Cerebellar cortex (tissue), 1 donor: ENCODE measurements at regions not wholly inside any gene's neighbourhood (a gene's known extent, or its start where the extent isn't known, plus 50 kb on each side); places are given as distances from the start of the nearest gene placed in this dataset.
A peak's percentile ranks its signal among the peaks of the same experiment; 100 is the strongest.
"Not testable (repeated sequence)": the region's sequence is repeated elsewhere in the genome, so short reads cannot be mapped to it uniquely, and the experiment has no call there.

Experiments
- DNase-seq: peaks from one replicate; pipeline ENCODE4 v3.0.0-alpha.2; 2015; ENCODE audit warnings: low spot score

GRCh38 chr6:164826831-164827468, 482.5 kb downstream of the C6orf118 start:
- DNase-seq, result no peak

DNA sequence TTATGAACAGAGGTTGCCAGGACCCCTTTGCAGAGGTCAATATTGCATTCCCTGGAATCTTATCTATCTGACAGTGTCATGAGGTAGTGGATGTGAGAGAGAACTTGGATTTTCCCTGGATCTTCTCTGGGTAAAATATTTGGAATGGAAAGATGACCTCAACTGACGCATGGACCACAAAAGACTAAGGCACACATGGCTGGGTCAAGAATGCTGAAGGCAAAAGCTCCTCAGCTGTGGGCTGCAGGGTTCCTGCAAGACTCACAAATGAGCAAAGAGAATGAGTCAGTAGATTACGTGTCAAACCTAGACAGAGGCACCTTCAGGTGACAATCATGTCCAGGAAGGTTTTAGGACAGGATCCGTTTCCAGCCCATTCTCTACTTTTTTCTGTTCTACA, 484.0 kb downstream of the C6orf118 start:
- no peak for DNase-seq

- no peak for DNase-seq
Observed at GRCh38 chr6:164817662-164818061, 491.7 kb downstream of the C6orf118 start.

DNA sequence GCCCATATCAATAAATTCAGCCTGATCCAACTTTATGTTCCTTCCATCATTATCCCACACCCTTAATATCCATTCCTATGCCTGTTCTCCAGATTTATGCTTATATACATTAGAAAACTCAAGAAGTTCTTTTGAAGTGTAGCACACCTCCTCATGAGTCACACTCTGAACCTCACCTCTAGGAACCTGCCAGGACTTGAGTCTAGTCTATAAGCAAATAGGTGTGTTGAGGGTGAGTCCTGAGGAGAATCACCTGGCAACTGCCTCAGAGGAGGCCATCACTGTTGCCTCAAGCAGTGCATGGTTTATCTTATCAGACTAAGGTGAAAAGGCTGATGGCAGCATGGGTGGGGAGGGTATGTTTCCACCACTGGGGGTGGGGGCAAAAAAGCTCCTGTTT, 496.7 kb downstream of the C6orf118 start:
- DNase-seq, result no peak

GRCh38 chr6:164807125-164807524, 502.3 kb downstream of the C6orf118 start:
- no peak for DNase-seq

GRCh38 chr6:164795056-164795815, 514.2 kb downstream of the C6orf118 start:
- peak; percentile 78 for DNase-seq

DNA sequence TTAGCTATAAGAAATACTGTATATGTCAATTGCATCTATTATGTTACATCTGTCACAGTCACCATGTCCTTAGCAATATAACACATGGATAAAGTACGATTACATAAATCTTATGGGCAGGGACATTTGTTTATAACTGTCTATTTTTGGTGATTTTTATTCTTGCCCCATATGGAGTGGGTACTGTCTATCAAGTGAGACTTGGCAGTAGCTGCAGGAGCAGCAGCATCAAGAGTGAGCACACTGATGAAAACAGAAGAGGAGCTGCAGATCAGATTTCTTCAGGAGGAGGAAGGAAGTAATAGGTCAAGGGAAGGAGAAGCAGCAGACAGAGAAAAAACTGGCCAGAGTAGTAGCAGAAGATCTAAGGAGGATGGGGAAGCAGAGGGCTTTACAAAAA, 516.7 kb downstream of the C6orf118 start:
- peak; percentile 31 for DNase-seq

GRCh38 chr6:164791498-164791897, 517.9 kb downstream of the C6orf118 start:
- DNase-seq, result no peak

DNA sequence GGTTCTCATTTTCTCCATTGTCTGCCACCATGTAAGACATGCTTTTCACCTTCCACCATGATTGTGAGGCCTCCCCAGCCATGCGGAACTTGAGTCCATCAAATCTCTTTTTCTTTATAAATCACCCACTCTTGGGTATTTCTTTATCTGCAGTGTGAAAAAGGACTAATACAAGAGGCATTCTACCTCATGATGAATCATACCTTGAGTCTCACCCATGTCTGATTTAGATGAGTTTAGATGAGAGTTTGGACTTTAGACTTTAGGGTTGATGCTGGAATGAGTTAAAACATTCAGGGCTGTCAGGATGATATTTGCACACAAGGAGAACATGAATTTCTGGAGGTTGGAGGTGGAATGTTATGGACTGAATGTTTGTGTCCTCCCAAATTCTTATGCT, 545.6 kb downstream of the C6orf118 start:
- no peak for DNase-seq

DNA sequence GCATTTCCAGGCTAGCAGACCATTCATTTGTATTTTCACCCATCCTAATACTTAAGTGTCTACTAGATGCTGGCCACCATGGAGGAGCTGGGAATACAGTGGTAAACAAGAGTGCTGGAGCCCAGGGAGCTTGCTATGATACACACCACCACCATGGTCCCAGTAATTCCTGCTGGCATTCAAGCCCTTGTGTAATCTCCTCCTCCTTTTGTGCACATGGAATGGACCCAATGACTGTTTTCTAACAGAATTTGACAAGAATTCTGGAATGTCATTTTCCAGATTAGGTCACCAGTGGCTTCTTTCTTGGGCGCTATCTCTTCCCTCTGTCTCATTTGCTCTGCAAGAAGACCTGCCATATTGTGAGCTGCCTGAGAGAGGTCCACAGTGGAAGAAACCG, 552.0 kb downstream of the C6orf118 start:
- DNase-seq, result no peak

DNA sequence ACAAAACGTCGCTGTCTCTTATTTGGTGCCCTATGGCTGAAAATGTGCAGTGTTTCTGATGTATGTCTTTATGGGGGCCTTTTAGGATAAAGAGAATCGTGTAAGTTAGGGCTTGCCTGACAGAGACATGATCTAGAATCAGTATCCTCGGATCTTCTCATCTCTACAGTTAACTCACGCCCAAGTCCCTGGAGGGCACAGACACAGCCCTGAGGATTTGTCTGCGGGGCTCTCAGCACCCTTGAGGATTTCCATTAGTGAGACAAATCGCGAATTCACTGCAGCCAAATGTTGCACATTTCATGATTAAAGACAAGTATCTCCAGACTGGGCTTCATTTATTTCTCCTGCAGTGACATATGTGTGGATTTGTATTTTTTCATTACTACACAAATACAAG, 552.7 kb downstream of the C6orf118 start:
- DNase-seq, result no peak

DNA sequence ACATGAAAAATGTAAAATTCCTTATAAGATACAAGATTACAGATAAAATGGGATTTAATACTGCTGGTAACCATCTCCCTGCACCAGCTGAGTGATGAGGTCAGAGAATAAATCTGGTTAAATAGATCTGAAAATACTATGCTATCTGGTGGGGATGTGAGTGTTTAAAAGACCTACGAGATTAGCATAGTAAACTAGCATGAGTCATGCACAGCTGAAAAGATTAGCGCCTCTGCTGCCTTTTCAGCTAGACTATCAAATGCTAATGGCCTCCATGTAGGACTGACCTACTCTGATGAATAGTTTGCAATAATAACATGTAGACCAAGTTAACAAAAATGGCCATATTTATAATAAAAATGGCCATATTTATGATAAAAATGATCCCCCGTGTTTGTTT, 553.3 kb downstream of the C6orf118 start:
- no peak for DNase-seq

GRCh38 chr6:164753517-164753916, 555.9 kb downstream of the C6orf118 start:
- DNase-seq, result no peak

- DNase-seq, result no peak
Observed at GRCh38 chr6:164751395-164751794, 558.0 kb downstream of the C6orf118 start.

DNA sequence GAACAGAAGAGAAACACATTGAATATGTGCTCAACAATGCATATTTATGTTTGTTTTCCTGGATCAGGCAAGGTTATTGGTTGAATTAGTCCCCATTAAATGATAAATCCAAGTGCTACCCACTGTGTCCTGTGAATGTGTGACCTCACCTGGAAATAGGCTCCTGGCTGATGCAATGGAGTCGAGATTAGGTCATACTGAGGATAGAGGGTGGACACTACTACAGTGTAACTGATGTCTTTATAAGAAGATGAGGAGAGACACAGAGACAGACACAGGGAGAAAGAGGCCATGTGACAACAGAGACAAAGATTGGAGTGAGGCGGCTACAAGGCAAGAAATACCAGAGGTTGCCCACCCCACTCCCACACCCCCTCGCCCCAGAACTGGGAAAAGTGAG, 559.3 kb downstream of the C6orf118 start:
- no peak for DNase-seq

GRCh38 chr6:164749221-164750064, 560.0 kb downstream of the C6orf118 start:
- no peak for DNase-seq

- no peak for DNase-seq
Observed at GRCh38 chr6:164744301-164744700, 565.1 kb downstream of the C6orf118 start.

DNA sequence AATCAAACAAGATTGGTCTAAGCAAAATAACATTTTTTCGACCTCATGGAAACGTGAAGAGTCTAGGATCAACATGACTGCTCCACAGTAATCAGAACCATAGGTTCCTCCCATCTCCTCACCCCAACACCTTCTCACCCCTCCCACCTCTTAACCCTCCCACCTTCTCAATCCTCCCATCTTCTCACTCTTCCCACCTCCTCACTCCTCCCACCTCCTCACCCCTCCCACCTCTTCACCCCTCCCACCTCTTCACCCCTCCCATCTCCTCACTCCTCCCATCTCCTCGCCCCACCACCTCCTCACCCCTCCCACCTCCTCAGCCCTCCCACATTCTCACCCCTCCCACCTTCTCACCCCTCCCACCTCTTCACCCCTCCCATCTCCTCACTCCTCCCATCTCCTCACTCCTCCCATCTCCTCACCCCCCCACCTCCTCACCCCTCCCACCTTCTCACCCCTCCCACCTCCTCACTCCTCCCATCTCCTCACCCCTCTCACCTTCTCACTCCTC, 567.4 kb downstream of the C6orf118 start:
- DNase-seq, result no peak

- not testable (repeated sequence) for DNase-seq
Observed at GRCh38 chr6:164736090-164736489, 573.3 kb downstream of the C6orf118 start.

DNA sequence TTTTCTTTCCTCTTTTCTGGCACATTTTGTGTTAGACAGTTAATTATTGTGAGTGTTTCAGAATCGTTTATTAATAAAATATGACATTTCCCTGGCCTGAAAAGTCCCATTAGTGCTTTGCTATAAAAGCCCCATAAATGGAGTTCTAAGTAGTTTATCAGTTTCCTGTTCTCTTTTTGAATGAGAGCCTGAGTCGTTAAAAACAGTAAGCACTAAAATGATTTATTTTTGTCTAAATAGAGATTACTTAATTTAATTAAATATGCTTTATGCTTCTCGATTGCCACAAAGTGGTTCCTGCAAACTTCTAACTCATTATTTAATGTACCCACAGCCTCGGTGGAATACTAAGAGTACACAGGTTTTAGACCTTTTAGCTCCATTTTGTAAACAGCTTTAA, 577.9 kb downstream of the C6orf118 start:
- no peak for DNase-seq

DNA sequence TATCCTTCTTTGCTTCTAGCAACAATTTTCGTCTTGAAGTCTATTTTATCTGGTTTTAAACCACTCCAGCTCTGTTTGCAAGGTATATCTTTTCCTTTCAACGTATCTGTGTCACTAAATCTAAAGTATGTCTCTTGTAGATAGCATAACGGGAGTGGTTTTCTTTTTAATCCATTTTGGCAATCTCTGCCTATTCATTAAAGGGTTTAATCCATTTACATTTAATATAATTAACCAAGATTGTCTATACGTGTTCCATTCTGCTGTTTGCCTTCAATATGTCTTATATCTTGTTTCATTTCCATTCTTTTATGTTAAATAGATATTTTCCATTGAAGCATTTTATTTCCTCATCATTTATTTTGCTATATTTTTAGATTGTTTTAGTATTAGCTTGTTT, 587.9 kb downstream of the C6orf118 start:
- no peak for DNase-seq

- no peak for DNase-seq
Observed at GRCh38 chr6:164700497-164700896, 608.9 kb downstream of the C6orf118 start.

GRCh38 chr6:164695896-164696295, 613.5 kb downstream of the C6orf118 start:
- DNase-seq, result no peak
